Endothelial cell of umbilical vein (primary cell): ENCODE measurements at regions not wholly inside any gene's neighbourhood (a gene's known extent, or its start where the extent isn't known, plus 50 kb on each side); places are given as distances from the start of the nearest gene placed in this dataset.

Source experiments
- BruUV-seq: library from RNA; stranded (reverse); fragments of 400-500 nt; replicated peaks from 2 replicates; lab custom pipeline; 2021; lab: Mats Ljungman, UMichigan
- CTCF ChIA-PET: fragments of 300-600, 350-600 bp; sonication (Branson Sonifier 250); formaldehyde crosslinking; loops from one replicate; lab custom pipeline; 2021; ENCODE audit warnings: antibody characterized with exemption, inconsistent platforms; lab: Charles Lee
- POLR2A ChIA-PET: fragments of 300-600, 350-600 bp; sonication (Branson Sonifier 250); formaldehyde crosslinking; loops from one replicate; lab custom pipeline; 2021; ENCODE audit warnings: antibody characterized with exemption, inconsistent platforms; lab: Charles Lee
- DNase-seq: peaks from one replicate; pipeline ENCODE4 v3.0.0-alpha.2; 2011; ENCODE audit warnings: low read depth, low spot score
- FAIRE-seq: peaks from 2 replicates; lab custom pipeline; 2011; peaks lifted over from hg19 to GRCh38; lab: Jason Lieb, UNC
- H2AFZ ChIP-seq: 2 replicates; pipeline ENCODE4 v1.6.0; 2012; ENCODE audit warnings: low read depth, low read length, control low read depth, inconsistent platforms
- H3K27ac ChIP-seq: 2 replicates; pipeline ENCODE4 v1.5.1; 2011; ENCODE audit warnings: low read depth, mild to moderate bottlenecking, control low read depth, low read length, moderate library complexity; ENCODE audit not compliant: insufficient read depth
- H3K27me3 ChIP-seq, 2 experiments: 2 replicates each; pipeline versions ENCODE4 v1.6.0 to v1.6.1; 2011; ENCODE audit warnings: low read length in 2 of 2, mixed read lengths in 1 of 2; ENCODE audit not compliant: control insufficient read depth in 2 of 2, insufficient read depth in 2 of 2
- H3K36me3 ChIP-seq, 2 experiments: 2 replicates in 1 of 2; 3 replicates in 1 of 2; pipeline ENCODE4 v1.5.1; 2011; ENCODE audit warnings: low read length in 2 of 2, mild to moderate bottlenecking in 1 of 2, moderate library complexity in 1 of 2; ENCODE audit not compliant: control insufficient read depth in 2 of 2, insufficient read depth in 2 of 2; ENCODE audit errors: extremely low read depth in 1 of 2
- H3K4me1 ChIP-seq: 3 replicates; pipeline ENCODE4 v1.5.1; 2011; ENCODE audit warnings: mild to moderate bottlenecking, low read length; ENCODE audit not compliant: control insufficient read depth, insufficient read depth; ENCODE audit errors: extremely low read depth
- H3K4me2 ChIP-seq: 2 replicates; pipeline ENCODE4 v1.6.1; 2011; ENCODE audit warnings: low read length, control low read depth, mixed read lengths; ENCODE audit not compliant: insufficient read depth
- H3K4me3 ChIP-seq, 3 experiments: fragments of 200-600 bp in 1 of 3; sonication (generic), shearing (Covaris generic) in 1 of 3; replicated peaks in 1 of 3; 2 replicates each; pipeline ENCODE4 v1.5.1; 2011 to 2016; ENCODE audit warnings: control low read depth in 3 of 3, low read length in 3 of 3, mild to moderate bottlenecking in 2 of 3, inconsistent platforms in 1 of 3, low read depth in 1 of 3, moderate library complexity in 1 of 3; ENCODE audit not compliant: insufficient read depth in 1 of 3
- H3K79me2 ChIP-seq: 2 replicates; pipeline ENCODE4 v1.6.0; 2012; ENCODE audit warnings: low read length, inconsistent platforms; ENCODE audit not compliant: control insufficient read depth, insufficient read depth
- H3K9ac ChIP-seq: replicated peaks from 2 replicates; pipeline ENCODE3; 2011; ENCODE audit warnings: low read length, control low read depth; ENCODE audit not compliant: insufficient read depth; ENCODE audit errors: extremely low read depth
- H3K9me1 ChIP-seq: replicated peaks from 3 replicates; pipeline ENCODE4 v1.6.0; 2011; ENCODE audit warnings: mild to moderate bottlenecking, low read length; ENCODE audit not compliant: control insufficient read depth, insufficient read depth; ENCODE audit errors: extremely low read depth
- H3K9me3 ChIP-seq: replicated peaks from 2 replicates; pipeline ENCODE4 v1.5.1; 2012; ENCODE audit warnings: low read length, inconsistent platforms; ENCODE audit not compliant: control insufficient read depth, insufficient read depth
- H4K20me1 ChIP-seq: replicated peaks from 2 replicates; pipeline ENCODE3; 2011; ENCODE audit warnings: mild to moderate bottlenecking, low read length; ENCODE audit not compliant: control insufficient read depth, insufficient read depth; ENCODE audit errors: extremely low read depth
- EZH2 ChIP-seq: IDR thresholded peaks from 2 replicates; pipeline ENCODE4 v1.6.1; 2012; ENCODE audit warnings: borderline replicate concordance, low read depth, mild to moderate bottlenecking, moderate library complexity, low read length, inconsistent platforms; ENCODE audit not compliant: severe bottlenecking
- FOS ChIP-seq: IDR thresholded peaks from 2 replicates; pipeline ENCODE4 v1.6.1; 2011; ENCODE audit warnings: mild to moderate bottlenecking, low read length, moderate library complexity, borderline replicate concordance; ENCODE audit not compliant: insufficient read depth
- GATA2 ChIP-seq: IDR thresholded peaks from 2 replicates; pipeline ENCODE4 v1.7.0; 2011; ENCODE audit warnings: low read depth, mild to moderate bottlenecking, moderate library complexity, mixed read lengths, low read length; ENCODE audit not compliant: insufficient read length, insufficient read depth
- JUN ChIP-seq: IDR thresholded peaks from 2 replicates; pipeline ENCODE4 v1.6.1; 2011; ENCODE audit warnings: borderline replicate concordance, low read depth; ENCODE audit not compliant: insufficient read length, insufficient read depth
- MAX ChIP-seq: IDR thresholded peaks from 2 replicates; pipeline ENCODE4 v1.6.1; 2011; ENCODE audit not compliant: insufficient read depth, insufficient read length
- MYC ChIP-seq: IDR thresholded peaks from one replicate; pipeline ENCODE4 v1.6.1; 2011; ENCODE audit warnings: mild to moderate bottlenecking, low read depth, low read length
- POLR2A ChIP-seq: IDR thresholded peaks from 2 replicates; pipeline ENCODE4 v1.6.1; 2012; ENCODE audit warnings: low read depth, mild to moderate bottlenecking, control low read depth, low read length
- POLR2AphosphoS5 ChIP-seq: IDR thresholded peaks from 2 replicates; pipeline ENCODE4 v1.6.1; 2012; ENCODE audit warnings: low read depth, mild to moderate bottlenecking, control low read depth, low read length, moderate library complexity; ENCODE audit not compliant: insufficient read depth
- dilution Hi-C: fragments of 300-500 bp; cut with MboI; formaldehyde crosslinking; loops from one replicate; pipeline ENCODE4 v1.15.0; 2019; ENCODE audit warnings: low sequenced_read_pairs; ENCODE audit not compliant: extremely low pct_ligation_motif_present
- intact Hi-C: fragments of 100-400 bp; cut with micrococcal nuclease; formaldehyde crosslinking; loops from one replicate; pipeline ENCODE4 v1.10.0; 2022
- TF ChIP-seq, protein P1 (sequence below), 2 donors: IDR thresholded peaks; 1 replicate in 1 of 2; 2 replicates in 1 of 2; pipeline ENCODE4 v1.5.1; 2011; ENCODE audit warnings: low read length in 2 of 2, mild to moderate bottlenecking in 2 of 2, moderate library complexity in 2 of 2, control low read depth in 1 of 2, inconsistent platforms in 1 of 2, low read depth in 1 of 2; ENCODE audit not compliant: insufficient read depth in 1 of 2; ENCODE audit errors: extremely low read depth in 1 of 2

- no peak overlapping the region for H3K9ac ChIP-seq
- intact Hi-C loops = no loop called here
- H3K79me2 ChIP-seq = no peaks in the 10 kb centered on the region
- H3K9me1 ChIP-seq = no peaks in the 10 kb centered on the region
- dilution Hi-C loops = no loop called here
- H2AFZ ChIP-seq = no peak overlapping the region
- no peaks in the 10 kb centered on the region for H4K20me1 ChIP-seq
- no peaks in the 10 kb centered on the region for H3K4me1 ChIP-seq
- no peaks in the 10 kb centered on the region for H3K36me3 ChIP-seq
- H3K9me3 ChIP-seq = no peaks in the 10 kb centered on the region
- H3K27ac ChIP-seq = no peak overlapping the region
- DNase-seq (no peak), FAIRE-seq (no peak)
- H3K4me3 ChIP-seq = no peak overlapping the region
- BruUV-seq = no TSS peak
- no peak for TF ChIP-seq JUN
- TF ChIP-seq POLR2A = no peak
- TF ChIP-seq POLR2AphosphoS5 = no peak
- TF ChIP-seq FOS = no peak
- TF ChIP-seq GATA2 = no peak
- no peak for TF ChIP-seq MYC
- no peak for TF ChIP-seq MAX
- TF ChIP-seq, protein P1, sequence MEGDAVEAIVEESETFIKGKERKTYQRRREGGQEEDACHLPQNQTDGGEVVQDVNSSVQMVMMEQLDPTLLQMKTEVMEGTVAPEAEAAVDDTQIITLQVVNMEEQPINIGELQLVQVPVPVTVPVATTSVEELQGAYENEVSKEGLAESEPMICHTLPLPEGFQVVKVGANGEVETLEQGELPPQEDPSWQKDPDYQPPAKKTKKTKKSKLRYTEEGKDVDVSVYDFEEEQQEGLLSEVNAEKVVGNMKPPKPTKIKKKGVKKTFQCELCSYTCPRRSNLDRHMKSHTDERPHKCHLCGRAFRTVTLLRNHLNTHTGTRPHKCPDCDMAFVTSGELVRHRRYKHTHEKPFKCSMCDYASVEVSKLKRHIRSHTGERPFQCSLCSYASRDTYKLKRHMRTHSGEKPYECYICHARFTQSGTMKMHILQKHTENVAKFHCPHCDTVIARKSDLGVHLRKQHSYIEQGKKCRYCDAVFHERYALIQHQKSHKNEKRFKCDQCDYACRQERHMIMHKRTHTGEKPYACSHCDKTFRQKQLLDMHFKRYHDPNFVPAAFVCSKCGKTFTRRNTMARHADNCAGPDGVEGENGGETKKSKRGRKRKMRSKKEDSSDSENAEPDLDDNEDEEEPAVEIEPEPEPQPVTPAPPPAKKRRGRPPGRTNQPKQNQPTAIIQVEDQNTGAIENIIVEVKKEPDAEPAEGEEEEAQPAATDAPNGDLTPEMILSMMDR (IDR thresholded peaks at IDR 0.05; ENCODE audit: extremely low read depth in 1 of 2, insufficient read depth in 1 of 2, low read depth in 1 of 2, low read length in 2 of 2) = no peak
- no peak for TF ChIP-seq EZH2
- ChIA-PET CTCF (interaction anchor here (1.7 to 2.9 kb wide), 3 partner anchors 9 to 17 kb away, joined by 4 to 7 read pairs (median 5); no protein-coding TSS in a partner anchor), POLR2A (no interaction called here)
- H3K27me3 ChIP-seq = peaks cover 0 to 3% of the 10 kb centered on the region in 2 experiments
- H3K4me2 ChIP-seq = no peak overlapping the region
Observed at GRCh38 chr2:134002391-134002790, 251.5 kb upstream of the MGAT5 start.
